IMR-90 (cell line): ENCODE measurements at regions not wholly inside any gene's neighbourhood (a gene's known extent, or its start where the extent isn't known, plus 50 kb on each side); places are given as distances from the start of the nearest gene placed in this dataset.

Experiments used
- ATAC-seq: fragments of 200-7000 bp; cut with Tn5 transposase; 2 replicates; pipeline ENCODE4 v1.9.1; 2020; ENCODE audit warnings: low read depth, mild to moderate bottlenecking, moderate library complexity
- BruUV-seq: library from RNA; stranded (reverse); fragments of 400-500 nt; replicated peaks from 2 replicates; lab custom pipeline; 2021; lab: Mats Ljungman, UMichigan
- CTCF ChIA-PET: fragments of 300-600 bp; formaldehyde crosslinking; extraction: SDS; loops from one replicate; lab custom pipeline; 2021; ENCODE audit warnings: antibody characterized with exemption; lab: Yijun Ruan, JAX
- POLR2A ChIA-PET: fragments of 300-600 bp; sonication (Branson Sonifier 250); formaldehyde crosslinking; loops from one replicate; lab custom pipeline; 2022; ENCODE audit warnings: antibody characterized with exemption; ENCODE audit not compliant: unreplicated experiment; lab: Charles Lee
- DNase-seq: peaks from one replicate; pipeline ENCODE4 v3.0.0; 2013
- H2AFZ ChIP-seq: replicated peaks from 2 replicates; pipeline ENCODE3; 2013; ENCODE audit warnings: low read length, mild to moderate bottlenecking; ENCODE audit not compliant: poor library complexity
- H2AK5ac ChIP-seq: 2 replicates; pipeline ENCODE4 v1.6.1; 2013; ENCODE audit warnings: low read depth, low read length, inconsistent platforms
- H2AK9ac ChIP-seq: replicated peaks from 2 replicates; pipeline ENCODE3; 2013; ENCODE audit warnings: mild to moderate bottlenecking, low read depth, low read length, moderate library complexity; ENCODE audit not compliant: poor library complexity
- H2BK120ac ChIP-seq: 2 replicates; pipeline ENCODE4 v1.6.1; 2013; ENCODE audit warnings: low read depth, low read length, inconsistent platforms
- H2BK15ac ChIP-seq: 3 replicates; pipeline ENCODE4 v1.6.1; 2013; ENCODE audit warnings: low read depth, low read length, inconsistent platforms
- H2BK20ac ChIP-seq: 2 replicates; pipeline ENCODE4 v1.6.1; 2013; ENCODE audit warnings: low read depth, mild to moderate bottlenecking, inconsistent platforms, low read length, moderate library complexity
- H2BK5ac ChIP-seq: 2 replicates; pipeline ENCODE4 v1.6.1; 2013; ENCODE audit warnings: mild to moderate bottlenecking, low read depth, low read length, inconsistent platforms; ENCODE audit not compliant: poor library complexity, severe bottlenecking
- H3K14ac ChIP-seq: replicated peaks from 2 replicates; pipeline ENCODE4 v1.6.1; 2013; ENCODE audit warnings: low read depth, low read length, inconsistent platforms
- H3K18ac ChIP-seq: 2 replicates; pipeline ENCODE4 v1.6.1; 2013; ENCODE audit warnings: low read depth, low read length, control low read depth
- H3K23ac ChIP-seq: 2 replicates; pipeline ENCODE4 v1.6.1; 2013; ENCODE audit warnings: low read depth, low read length, inconsistent platforms
- H3K27ac ChIP-seq: 2 replicates; pipeline ENCODE4 v1.5.1; 2013; ENCODE audit warnings: mild to moderate bottlenecking, control low read depth, low read length; ENCODE audit not compliant: insufficient read depth
- H3K27me3 ChIP-seq: 2 replicates; pipeline ENCODE4 v1.6.1; 2013; ENCODE audit warnings: low read length; ENCODE audit not compliant: control insufficient read depth, insufficient read depth
- H3K36me3 ChIP-seq: 2 replicates; pipeline ENCODE4 v1.6.1; 2013; ENCODE audit warnings: low read length, mixed read lengths; ENCODE audit not compliant: control insufficient read depth, insufficient read depth
- H3K4ac ChIP-seq: 2 replicates; pipeline ENCODE4 v1.6.1; 2013; ENCODE audit warnings: low read depth, low read length, inconsistent platforms
- H3K4me1 ChIP-seq: 2 replicates; pipeline ENCODE4 v1.6.1; 2013; ENCODE audit warnings: low read length, mixed read lengths; ENCODE audit not compliant: control insufficient read depth, insufficient read depth
- H3K4me2 ChIP-seq: 2 replicates; pipeline ENCODE4 v1.6.1; 2013; ENCODE audit warnings: low read depth, mild to moderate bottlenecking, control low read depth, low read length, moderate library complexity
- H3K4me3 ChIP-seq: 2 replicates; pipeline ENCODE4 v1.5.1; 2013; ENCODE audit warnings: low read depth, mild to moderate bottlenecking, control low read depth, low read length, moderate library complexity; ENCODE audit not compliant: insufficient read depth
- H3K56ac ChIP-seq: 2 replicates; pipeline ENCODE4 v1.6.1; 2013; ENCODE audit warnings: low read length, inconsistent platforms; ENCODE audit not compliant: insufficient read depth; ENCODE audit errors: extremely low read depth
- H3K79me1 ChIP-seq, 2 experiments: 2 replicates each; pipeline ENCODE4 v1.6.1; 2013; ENCODE audit warnings: low read length in 2 of 2, inconsistent platforms in 1 of 2, low read depth in 1 of 2
- H3K9ac ChIP-seq: 2 replicates; pipeline ENCODE4 v1.6.1; 2013; ENCODE audit warnings: low read depth, low read length, control low read depth
- H3K9me1 ChIP-seq: 2 replicates; pipeline ENCODE4 v1.6.1; 2013; ENCODE audit warnings: low read length, inconsistent platforms; ENCODE audit not compliant: insufficient read depth
- H3K9me3 ChIP-seq: 2 replicates; pipeline ENCODE4 v1.6.1; 2013; ENCODE audit warnings: low read length; ENCODE audit not compliant: control insufficient read depth, insufficient read depth
- H4K20me1 ChIP-seq: 2 replicates; pipeline ENCODE4 v1.6.1; 2013; ENCODE audit warnings: low read length, inconsistent platforms; ENCODE audit not compliant: insufficient read depth
- H4K5ac ChIP-seq: 2 replicates; pipeline ENCODE4 v1.6.1; 2013; ENCODE audit warnings: mild to moderate bottlenecking, low read depth, low read length, control low read depth
- H4K8ac ChIP-seq, 2 experiments: 2 replicates each; pipeline ENCODE4 v1.6.1; 2013; ENCODE audit warnings: low read depth in 2 of 2, low read length in 2 of 2, control low read depth in 1 of 2, inconsistent platforms in 1 of 2
- H4K91ac ChIP-seq: 2 replicates; pipeline ENCODE4 v1.6.1; 2013; ENCODE audit warnings: low read depth, low read length, inconsistent platforms; ENCODE audit not compliant: insufficient read depth
- BHLHE40 ChIP-seq: fragments of 150-350 bp; IDR thresholded peaks from 2 replicates; pipeline ENCODE4 v1.6.1; 2016; ENCODE audit warnings: mild to moderate bottlenecking, low read depth, low read length
- CEBPB ChIP-seq: IDR thresholded peaks from 2 replicates; pipeline ENCODE4 v1.6.1; 2012; ENCODE audit warnings: low read depth, low read length, improper control_type of control experiment
- CHD1 ChIP-seq: IDR thresholded peaks from 2 replicates; pipeline ENCODE4 v1.6.1; 2012; ENCODE audit warnings: low read depth, low read length, improper control_type of control experiment
- CTCF ChIP-seq: conservative IDR thresholded peaks from 2 replicates; pipeline ENCODE4 v1.5.1; 2012; ENCODE audit warnings: mild to moderate bottlenecking, low read depth, low read length, improper control_type of control experiment
- ELK1 ChIP-seq: fragments of 150-350 bp; IDR thresholded peaks from 2 replicates; pipeline ENCODE4 v1.6.1; 2016; ENCODE audit warnings: low read depth, mild to moderate bottlenecking, low read length, moderate library complexity, borderline replicate concordance
- FOS ChIP-seq: fragments of 150-350 bp; IDR thresholded peaks from 2 replicates; pipeline ENCODE4 v1.6.1; 2016; ENCODE audit warnings: low read depth, low read length
- MAFK ChIP-seq: IDR thresholded peaks from 2 replicates; pipeline ENCODE4 v1.6.1; 2012; ENCODE audit warnings: low read depth, low read length, improper control_type of control experiment
- MAZ ChIP-seq: IDR thresholded peaks from 2 replicates; pipeline ENCODE4 v1.6.1; 2012; ENCODE audit warnings: low read depth, mild to moderate bottlenecking, low read length, improper control_type of control experiment, moderate library complexity, borderline replicate concordance
- MXI1 ChIP-seq: IDR thresholded peaks from 2 replicates; pipeline ENCODE4 v1.6.1; 2012; ENCODE audit warnings: low read depth, mild to moderate bottlenecking, low read length, moderate library complexity, borderline replicate concordance
- NFE2L2 ChIP-seq: fragments of 150-350 bp; IDR thresholded peaks from 2 replicates; pipeline ENCODE4 v1.6.1; 2016; ENCODE audit warnings: low read depth, mild to moderate bottlenecking, low read length
- POLR2A ChIP-seq: IDR thresholded peaks from 2 replicates; pipeline ENCODE4 v1.6.1; 2012; ENCODE audit warnings: mild to moderate bottlenecking, low read depth, low read length
- RAD21 ChIP-seq: IDR thresholded peaks from 2 replicates; pipeline ENCODE4 v1.6.1; 2012; ENCODE audit warnings: low read length, improper control_type of control experiment
- RCOR1 ChIP-seq: IDR thresholded peaks from 2 replicates; pipeline ENCODE4 v1.6.1; 2012; ENCODE audit warnings: mild to moderate bottlenecking, low read length, improper control_type of control experiment; ENCODE audit not compliant: insufficient replicate concordance
- SMC3 ChIP-seq: fragments of 150-350 bp; IDR thresholded peaks from 2 replicates; pipeline ENCODE4 v1.6.1; 2016; ENCODE audit warnings: low read depth, mild to moderate bottlenecking, antibody characterized with exemption, low read length, moderate library complexity
- USF2 ChIP-seq: fragments of 150-350 bp; IDR thresholded peaks from 2 replicates; pipeline ENCODE4 v1.6.1; 2017; ENCODE audit warnings: mild to moderate bottlenecking, antibody characterized with exemption, low read length, low read depth
- WGBS, 2 experiments: methylation state at CpG; one replicate each; pipeline versions ENCODE4 v1.1.5 to v1.1.7; 2013; ENCODE audit warnings: missing lambda C conversion rate in 2 of 2; ENCODE audit not compliant: insufficient read length in 1 of 2; ENCODE audit errors: extremely low coverage in 2 of 2; 5-methylcytosine and 5-hydroxymethylcytosine counted together
- dilution Hi-C: fragments of 300-500 bp; cut with HindIII; formaldehyde crosslinking; loops from one replicate; pipeline ENCODE4 v1.14.3; 2018; ENCODE audit warnings: low sequenced_read_pairs; ENCODE audit not compliant: unreplicated experiment
- in situ Hi-C: fragments of 300-500 bp; cut with MboI; formaldehyde crosslinking; loops from 3 replicates; pipeline ENCODE4 v1.14.3; 2019; ENCODE audit warnings: low sequenced_read_pairs, inconsistent platforms, mixed read lengths
- intact Hi-C: fragments of 100-400 bp; cut with micrococcal nuclease; formaldehyde crosslinking; loops from 2 replicates; pipeline ENCODE4 v1.10.0; 2022

- Histone ChIP-seq H3K4me3 (no peak overlapping the region), H4K20me1 (no peaks in the 10 kb centered on the region), H3K4me2 (no peak overlapping the region), H3K27ac (no peak overlapping the region), H2BK15ac (no peak overlapping the region), H3K14ac (no peak overlapping the region), H3K56ac (no peak overlapping the region), H4K8ac (no peak overlapping the region), H3K36me3 (no peaks in the 10 kb centered on the region), H4K5ac (no peak overlapping the region), H2BK5ac (no peak overlapping the region), H2AK9ac (no peak overlapping the region), H3K4me1 (no peaks in the 10 kb centered on the region), H3K4ac (no peak overlapping the region), H4K91ac (no peak overlapping the region), H3K79me1 (no peaks in the 10 kb centered on the region), H2BK20ac (no peak overlapping the region), H3K9me1 (no peaks in the 10 kb centered on the region), H2BK120ac (no peak overlapping the region), H3K18ac (no peak overlapping the region), H3K23ac (no peak overlapping the region), H3K9ac (no peak overlapping the region), H3K27me3 (no peaks in the 10 kb centered on the region), H3K9me3 (no peaks in the 10 kb centered on the region), H2AFZ (no peak overlapping the region), H2AK5ac (no peak overlapping the region)
- dilution Hi-C loops (no loop called here), intact Hi-C loops (no loop called here), in situ Hi-C loops (no loop called here)
- no TSS peak for BruUV-seq
- ChIA-PET CTCF (no interaction called here), POLR2A (no interaction called here)
- no peak for DNase-seq
- WGBS, 2 experiments: no CpG with 5 or more reads among the region's 2 CpGs
- no peak for ATAC-seq
- TF ChIP-seq CHD1 (no peak), RAD21 (no peak), CTCF (no peak), RCOR1 (no peak), SMC3 (no peak), USF2 (no peak), FOS (no peak), CEBPB (no peak), POLR2A (no peak), NFE2L2 (no peak), MXI1 (no peak), BHLHE40 (no peak), MAZ (no peak), ELK1 (no peak), MAFK (no peak)
These were observed 123.9 kb downstream of the MC4R start for GRCh38 chr18:60248336-60249330.
